ENCODE measurements at regions not wholly inside any gene's neighbourhood (a gene's known extent, or its start where the extent isn't known, plus 50 kb on each side); places are given as distances from the start of the nearest gene placed in this dataset.
"Not testable (repeated sequence)": the region's sequence is repeated elsewhere in the genome, so short reads cannot be mapped to it uniquely, and the experiment has no call there.

GRCh38 chr4:127486248-127486647, 146.5 kb upstream of the INTU start:
- CTCF ChIA-PET = no interaction called here

GRCh38 chr4:127491571-127491970, 141.2 kb upstream of the INTU start:
- ChIA-PET POLR2A (no interaction called here), CTCF (no interaction called here)

More at GRCh38 chr4:127486248-127486647, 146.5 kb upstream of the INTU start:
- POLR2A ChIA-PET = no interaction called here

GRCh38 chr4:127496875-127497274, 135.9 kb upstream of the INTU start:
- CTCF ChIA-PET, POLR2A ChIA-PET: not testable (repeated sequence)

GRCh38 chr4:127498366-127498765, 134.4 kb upstream of the INTU start:
- ChIA-PET POLR2A (no interaction called here), CTCF (no interaction called here)

GRCh38 chr4:127500242-127500641, 132.5 kb upstream of the INTU start:
- CTCF ChIA-PET = no interaction called here
- POLR2A ChIA-PET = no interaction called here

GRCh38 chr4:127501103-127501502, 131.7 kb upstream of the INTU start:
- POLR2A ChIA-PET = no interaction called here
- CTCF ChIA-PET = no interaction called here

- POLR2A ChIA-PET = no interaction called here
- CTCF ChIA-PET = no interaction called here
Measured at GRCh38 chr4:127503111-127503510, 129.6 kb upstream of the INTU start.

GRCh38 chr4:127505203-127505602, 127.6 kb upstream of the INTU start:
- ChIA-PET POLR2A (no interaction called here), CTCF (no interaction called here)

GRCh38 chr4:127506283-127506682, 126.5 kb upstream of the INTU start:
- CTCF ChIA-PET = no interaction called here
- POLR2A ChIA-PET = no interaction called here

GRCh38 chr4:127509155-127509554, 123.6 kb upstream of the INTU start:
- POLR2A ChIA-PET = no interaction called here
- CTCF ChIA-PET = no interaction called here

- CTCF ChIA-PET, POLR2A ChIA-PET: not testable (repeated sequence)
Measured at GRCh38 chr4:127512672-127513071, 120.1 kb upstream of the INTU start.

- CTCF ChIA-PET, POLR2A ChIA-PET: not testable (repeated sequence)
Measured at GRCh38 chr4:127515259-127515658, 117.5 kb upstream of the INTU start.

- POLR2A ChIA-PET = no interaction called here
- CTCF ChIA-PET = no interaction called here
Measured at GRCh38 chr4:127518046-127518445, 114.7 kb upstream of the INTU start.

GRCh38 chr4:127521463-127521862, 111.3 kb upstream of the INTU start:
- ChIA-PET CTCF (no interaction called here), POLR2A (no interaction called here)

GRCh38 chr4:127523369-127523768, 109.4 kb upstream of the INTU start:
- POLR2A ChIA-PET = no interaction called here
- CTCF ChIA-PET = no interaction called here

GRCh38 chr4:127525608-127526007, 107.1 kb upstream of the INTU start:
- CTCF ChIA-PET = no interaction called here
- POLR2A ChIA-PET = no interaction called here

- ChIA-PET CTCF (no interaction called here), POLR2A (no interaction called here)
Measured at GRCh38 chr4:127528302-127528701, 104.5 kb upstream of the INTU start.

- CTCF ChIA-PET, POLR2A ChIA-PET: not testable (repeated sequence)
Measured at GRCh38 chr4:127529879-127530278, 102.9 kb upstream of the INTU start.

GRCh38 chr4:127533028-127533700, 99.6 kb upstream of the INTU start:
- ChIA-PET POLR2A (no interaction called here), CTCF (no interaction called here)

- ChIA-PET CTCF (no interaction called here), POLR2A (no interaction called here)
Measured at GRCh38 chr4:127534041-127534825, 98.5 kb upstream of the INTU start.

- CTCF ChIA-PET = no interaction called here
- POLR2A ChIA-PET = no interaction called here
Measured at GRCh38 chr4:127538016-127538415, 94.7 kb upstream of the INTU start.

GRCh38 chr4:127540497-127541025, 92.2 kb upstream of the INTU start:
- ChIA-PET POLR2A (no interaction called here), CTCF (no interaction called here)

Data from activated CD8-positive, alpha-beta memory T cell treated with anti-CD3 and anti-CD28 coated beads for 36 hours (primary cell).